PFSK-1 (cell line): ENCODE measurements at regions not wholly inside any gene's neighbourhood (a gene's known extent, or its start where the extent isn't known, plus 50 kb on each side); places are given as distances from the start of the nearest gene placed in this dataset.

Source experiments
- FOXP2 ChIP-seq: optimal IDR thresholded peaks from 2 replicates; pipeline ENCODE3; 2011; ENCODE audit warnings: borderline replicate concordance, control low read depth, inconsistent platforms; ENCODE audit not compliant: insufficient read depth; ENCODE audit errors: extremely low read length, extremely low read depth
- POLR2AphosphoS5 ChIP-seq: IDR thresholded peaks from 2 replicates; pipeline ENCODE4 v1.6.1; 2012; ENCODE audit warnings: low read depth, mild to moderate bottlenecking, control low read depth, low read length, moderate library complexity
- SIN3A ChIP-seq: IDR thresholded peaks from 2 replicates; pipeline ENCODE4 v1.6.1; 2012; ENCODE audit warnings: mild to moderate bottlenecking, low read length, moderate library complexity, borderline replicate concordance; ENCODE audit not compliant: insufficient read depth
- TAF1 ChIP-seq: IDR thresholded peaks from 2 replicates; pipeline ENCODE4 v1.6.1; 2012; ENCODE audit warnings: low read length, control low read depth, borderline replicate concordance; ENCODE audit not compliant: insufficient read depth
- TF ChIP-seq, protein P1 (sequence below), 2 experiments: IDR thresholded peaks; 2 replicates each; pipeline versions ENCODE4 v1.6.1 to v1.8.0; 2011 to 2012; ENCODE audit warnings: low read depth in 2 of 2, low read length in 2 of 2, control low read depth in 1 of 2, inconsistent platforms in 1 of 2, mild to moderate bottlenecking in 1 of 2, moderate library complexity in 1 of 2; ENCODE audit not compliant: insufficient read depth in 1 of 2

DNA sequence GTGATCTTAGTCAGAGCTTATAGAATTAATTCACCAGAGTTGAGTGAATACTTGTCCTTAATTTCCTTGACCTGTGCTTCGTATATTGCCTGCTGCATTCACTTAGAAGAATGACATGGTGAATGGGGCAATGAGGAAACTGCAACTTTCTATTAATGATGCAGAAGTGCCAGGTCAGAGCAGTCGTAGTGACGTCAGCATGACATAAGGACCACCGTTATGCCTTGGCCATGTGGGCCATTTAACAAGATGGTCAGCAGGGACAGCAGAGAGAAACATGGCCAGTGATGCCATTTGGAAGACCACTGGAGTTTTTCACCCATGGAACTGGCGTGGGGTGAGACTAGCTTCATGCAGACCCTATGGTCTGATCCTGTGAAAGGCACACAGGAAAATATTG, 1469.4 kb upstream of the TMEM132C start:
- TF ChIP-seq FOXP2 (no peak), POLR2AphosphoS5 (no peak), SIN3A (no peak), TAF1 (no peak)
- TF ChIP-seq, protein P1, sequence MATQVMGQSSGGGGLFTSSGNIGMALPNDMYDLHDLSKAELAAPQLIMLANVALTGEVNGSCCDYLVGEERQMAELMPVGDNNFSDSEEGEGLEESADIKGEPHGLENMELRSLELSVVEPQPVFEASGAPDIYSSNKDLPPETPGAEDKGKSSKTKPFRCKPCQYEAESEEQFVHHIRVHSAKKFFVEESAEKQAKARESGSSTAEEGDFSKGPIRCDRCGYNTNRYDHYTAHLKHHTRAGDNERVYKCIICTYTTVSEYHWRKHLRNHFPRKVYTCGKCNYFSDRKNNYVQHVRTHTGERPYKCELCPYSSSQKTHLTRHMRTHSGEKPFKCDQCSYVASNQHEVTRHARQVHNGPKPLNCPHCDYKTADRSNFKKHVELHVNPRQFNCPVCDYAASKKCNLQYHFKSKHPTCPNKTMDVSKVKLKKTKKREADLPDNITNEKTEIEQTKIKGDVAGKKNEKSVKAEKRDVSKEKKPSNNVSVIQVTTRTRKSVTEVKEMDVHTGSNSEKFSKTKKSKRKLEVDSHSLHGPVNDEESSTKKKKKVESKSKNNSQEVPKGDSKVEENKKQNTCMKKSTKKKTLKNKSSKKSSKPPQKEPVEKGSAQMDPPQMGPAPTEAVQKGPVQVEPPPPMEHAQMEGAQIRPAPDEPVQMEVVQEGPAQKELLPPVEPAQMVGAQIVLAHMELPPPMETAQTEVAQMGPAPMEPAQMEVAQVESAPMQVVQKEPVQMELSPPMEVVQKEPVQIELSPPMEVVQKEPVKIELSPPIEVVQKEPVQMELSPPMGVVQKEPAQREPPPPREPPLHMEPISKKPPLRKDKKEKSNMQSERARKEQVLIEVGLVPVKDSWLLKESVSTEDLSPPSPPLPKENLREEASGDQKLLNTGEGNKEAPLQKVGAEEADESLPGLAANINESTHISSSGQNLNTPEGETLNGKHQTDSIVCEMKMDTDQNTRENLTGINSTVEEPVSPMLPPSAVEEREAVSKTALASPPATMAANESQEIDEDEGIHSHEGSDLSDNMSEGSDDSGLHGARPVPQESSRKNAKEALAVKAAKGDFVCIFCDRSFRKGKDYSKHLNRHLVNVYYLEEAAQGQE (IDR thresholded peaks at IDR 0.05; ENCODE audit: insufficient read depth in 1 of 2, low read depth in 2 of 2, low read length in 2 of 2), result no peak

DNA sequence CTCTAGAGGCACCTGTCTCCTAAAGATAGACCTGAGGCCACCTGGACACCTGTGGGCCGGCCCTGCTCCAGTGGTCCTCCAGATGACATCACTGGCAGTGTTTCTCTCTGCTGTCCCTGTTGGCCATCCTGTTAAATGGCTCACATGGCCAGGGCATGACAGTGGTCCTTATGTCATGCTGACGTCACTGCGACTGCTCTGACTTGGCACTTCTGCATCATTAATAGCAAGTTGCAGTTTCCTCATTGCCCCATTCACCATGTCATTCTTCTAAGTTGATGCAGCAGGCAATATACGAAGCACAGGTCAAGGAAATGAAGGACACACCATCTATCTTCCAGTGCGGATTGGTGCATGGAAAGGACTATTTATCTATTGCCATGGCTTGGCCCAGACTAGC, 1468.5 kb upstream of the TMEM132C start:
- no peak for TF ChIP-seq TAF1
- TF ChIP-seq POLR2AphosphoS5, result no peak
- TF ChIP-seq, protein P1 (IDR thresholded peaks at IDR 0.05; ENCODE audit: insufficient read depth in 1 of 2, low read depth in 2 of 2, low read length in 2 of 2), result no peak
- TF ChIP-seq FOXP2, result no peak
- TF ChIP-seq SIN3A, result no peak

DNA sequence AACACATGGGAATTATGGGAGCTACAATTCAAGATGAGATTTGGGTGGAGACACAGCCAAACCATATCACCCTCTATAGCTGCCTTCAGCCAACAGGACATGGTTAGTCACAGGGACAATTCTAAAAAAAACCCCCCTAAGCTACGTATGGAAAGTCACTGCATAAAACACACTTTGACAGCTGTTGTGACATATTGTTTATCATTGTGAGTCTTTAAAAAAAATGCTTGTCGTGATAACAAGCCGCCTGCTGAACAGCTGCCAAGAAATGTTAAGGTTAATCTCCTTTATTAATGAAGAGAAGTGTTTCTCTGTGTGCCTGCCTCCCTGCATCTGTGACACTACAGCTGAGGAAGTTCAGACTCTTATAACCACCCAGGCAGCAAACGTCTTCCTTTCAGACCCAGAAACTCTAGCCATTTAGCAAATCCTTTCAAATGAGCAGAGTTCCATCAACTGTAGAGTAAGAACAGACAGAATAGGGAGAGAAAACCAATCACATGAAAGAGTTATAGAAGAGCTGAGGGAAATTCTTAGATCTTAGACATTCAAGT, 1459.6 kb upstream of the TMEM132C start:
- TF ChIP-seq SIN3A (no peak), TAF1 (no peak)

DNA sequence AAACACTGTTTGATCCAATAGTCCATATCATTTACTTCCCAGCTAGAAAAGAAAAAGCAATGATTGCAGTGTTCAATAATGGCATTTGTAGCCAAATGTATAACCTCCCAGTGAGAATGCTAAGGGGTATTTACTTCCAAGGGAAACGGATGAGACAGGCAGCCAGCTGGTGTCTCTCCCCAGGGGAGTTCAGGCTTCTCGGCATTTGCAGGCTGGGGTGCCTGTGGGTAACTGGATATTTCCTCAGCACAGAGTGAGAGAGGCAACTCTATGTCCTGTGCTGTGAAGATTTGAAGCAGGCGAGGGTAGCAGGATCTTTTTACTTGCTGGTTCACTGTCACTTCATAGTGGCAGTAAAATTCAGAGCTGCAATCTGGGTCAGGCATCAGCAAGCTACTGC, 1455.6 kb upstream of the TMEM132C start:
- no peak for TF ChIP-seq TAF1
- TF ChIP-seq, protein P1 (IDR thresholded peaks at IDR 0.05; ENCODE audit: insufficient read depth in 1 of 2, low read depth in 2 of 2, low read length in 2 of 2), result no peak
- no peak for TF ChIP-seq SIN3A
- TF ChIP-seq FOXP2, result no peak
- no peak for TF ChIP-seq POLR2AphosphoS5

DNA sequence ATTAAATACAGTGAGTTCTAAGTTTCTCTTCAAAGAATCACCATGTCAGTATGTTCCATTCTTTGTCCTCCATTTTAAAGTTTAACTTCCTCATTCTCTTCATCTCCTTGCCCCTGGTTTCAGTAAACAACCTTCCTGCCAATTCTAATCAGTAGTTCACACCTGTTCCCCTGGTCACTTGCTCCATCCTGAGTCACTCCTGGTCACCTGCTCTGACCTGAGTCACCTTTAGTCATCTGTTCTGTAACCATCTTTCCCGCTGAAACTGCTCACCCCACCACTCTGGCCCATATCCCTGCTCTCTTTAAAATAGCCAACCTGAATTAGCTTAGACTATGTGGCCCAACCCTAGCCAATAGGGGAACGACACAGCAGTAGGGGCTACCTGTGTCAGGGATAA, 1447.4 kb upstream of the TMEM132C start:
- TF ChIP-seq SIN3A (no peak), FOXP2 (no peak), TAF1 (no peak), POLR2AphosphoS5 (no peak)
- TF ChIP-seq, protein P1 (IDR thresholded peaks at IDR 0.05; ENCODE audit: insufficient read depth in 1 of 2, low read depth in 2 of 2, low read length in 2 of 2), result no peak
